ENCODE measurements at regions not wholly inside any gene's neighbourhood (a gene's known extent, or its start where the extent isn't known, plus 50 kb on each side); places are given as distances from the start of the nearest gene placed in this dataset.

GRCh38 chr1:10916991-10917390 is 95.5 kb upstream of the TARDBP start:
- TF ChIP-seq, protein P1, sequence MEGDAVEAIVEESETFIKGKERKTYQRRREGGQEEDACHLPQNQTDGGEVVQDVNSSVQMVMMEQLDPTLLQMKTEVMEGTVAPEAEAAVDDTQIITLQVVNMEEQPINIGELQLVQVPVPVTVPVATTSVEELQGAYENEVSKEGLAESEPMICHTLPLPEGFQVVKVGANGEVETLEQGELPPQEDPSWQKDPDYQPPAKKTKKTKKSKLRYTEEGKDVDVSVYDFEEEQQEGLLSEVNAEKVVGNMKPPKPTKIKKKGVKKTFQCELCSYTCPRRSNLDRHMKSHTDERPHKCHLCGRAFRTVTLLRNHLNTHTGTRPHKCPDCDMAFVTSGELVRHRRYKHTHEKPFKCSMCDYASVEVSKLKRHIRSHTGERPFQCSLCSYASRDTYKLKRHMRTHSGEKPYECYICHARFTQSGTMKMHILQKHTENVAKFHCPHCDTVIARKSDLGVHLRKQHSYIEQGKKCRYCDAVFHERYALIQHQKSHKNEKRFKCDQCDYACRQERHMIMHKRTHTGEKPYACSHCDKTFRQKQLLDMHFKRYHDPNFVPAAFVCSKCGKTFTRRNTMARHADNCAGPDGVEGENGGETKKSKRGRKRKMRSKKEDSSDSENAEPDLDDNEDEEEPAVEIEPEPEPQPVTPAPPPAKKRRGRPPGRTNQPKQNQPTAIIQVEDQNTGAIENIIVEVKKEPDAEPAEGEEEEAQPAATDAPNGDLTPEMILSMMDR (conservative IDR thresholded peaks at IDR 0.05), result no peak
- no peak for TF ChIP-seq ZFX (IDR thresholded peaks at IDR 0.05)

Data from C4-2B (cell line).